NOMO-1 treated with dmso at 0.1 percent for 144 hours (cell line): ENCODE measurements at regions not wholly inside any gene's neighbourhood (a gene's known extent, or its start where the extent isn't known, plus 50 kb on each side); places are given as distances from the start of the nearest gene placed in this dataset.
A peak's percentile ranks its signal among the peaks of the same experiment; 100 is the strongest.

ENCODE experiments used
- DNase-seq: peaks from one replicate; lab custom pipeline; 2025; ENCODE audit not compliant: unreplicated experiment; lab: John Stamatoyannopoulos, UW

- DNase-seq, result no peak
Measured at GRCh38 chr7:94228223-94228622, 166.5 kb upstream of the COL1A2 start.

GRCh38 chr7:94228678-94229077 is 166.0 kb upstream of the COL1A2 start:
- no peak for DNase-seq

GRCh38 chr7:94231305-94231704 is 163.4 kb upstream of the COL1A2 start:
- no peak for DNase-seq

- DNase-seq, result no peak
Measured at GRCh38 chr7:94236960-94237359, 157.7 kb upstream of the COL1A2 start.

GRCh38 chr7:94237417-94237816 is 157.3 kb upstream of the COL1A2 start:
- no peak for DNase-seq

- DNase-seq, result peak; percentile 17
Measured at GRCh38 chr7:94239661-94240234, 154.9 kb upstream of the COL1A2 start.

GRCh38 chr7:94240902-94241301 is 153.8 kb upstream of the COL1A2 start:
- DNase-seq, result no peak

GRCh38 chr7:94241402-94241925 is 153.2 kb upstream of the COL1A2 start:
- DNase-seq, result no peak

GRCh38 chr7:94243066-94243711 is 151.5 kb upstream of the COL1A2 start:
- DNase-seq, result no peak

- DNase-seq, result no peak
Measured at GRCh38 chr7:94244760-94245159, 149.9 kb upstream of the COL1A2 start.

GRCh38 chr7:94245500-94245899 is 149.2 kb upstream of the COL1A2 start:
- DNase-seq, result no peak

GRCh38 chr7:94247970-94248369 is 146.7 kb upstream of the COL1A2 start:
- DNase-seq, result no peak

- DNase-seq, result no peak
Measured at GRCh38 chr7:94249631-94250030, 145.1 kb upstream of the COL1A2 start.

- no peak for DNase-seq
Measured at GRCh38 chr7:94250124-94250523, 144.6 kb upstream of the COL1A2 start.

GRCh38 chr7:94250987-94251386 is 143.7 kb upstream of the COL1A2 start:
- no peak for DNase-seq

- DNase-seq, result no peak
Measured at GRCh38 chr7:94252124-94252523, 142.6 kb upstream of the COL1A2 start.

- no peak for DNase-seq
Measured at GRCh38 chr7:94252971-94253370, 141.7 kb upstream of the COL1A2 start.

GRCh38 chr7:94253686-94254085 is 141.0 kb upstream of the COL1A2 start:
- no peak for DNase-seq

- DNase-seq, result no peak
Measured at GRCh38 chr7:94258418-94259300, 136.0 kb upstream of the COL1A2 start.

GRCh38 chr7:94261067-94261466 is 133.6 kb upstream of the COL1A2 start:
- DNase-seq, result no peak

- no peak for DNase-seq
Measured at GRCh38 chr7:94264756-94265155, 129.9 kb upstream of the COL1A2 start.

GRCh38 chr7:94265456-94265855 is 129.2 kb upstream of the COL1A2 start:
- DNase-seq, result no peak
